A549 (cell line): ENCODE measurements at regions not wholly inside any gene's neighbourhood (a gene's known extent, or its start where the extent isn't known, plus 50 kb on each side); places are given as distances from the start of the nearest gene placed in this dataset.

ENCODE experiments used
- ATAC-seq, 2 experiments: fragments of 200-7000 bp in 1 of 2; fragments of >200 bp in 1 of 2; cut with Nextera tagmentation in 1 of 2; cut with Tn5 transposase in 1 of 2; 3 replicates each; pipeline versions ENCODE4 v1.8.0 to v1.9.1; 2018 to 2020; ENCODE audit warnings: mild to moderate bottlenecking in 1 of 2, moderate library complexity in 1 of 2
- CTCF ChIA-PET: fragments of 300-600 bp; sonication (Branson Sonifier 250); formaldehyde crosslinking; extraction: SDS; loops from one replicate; lab custom pipeline; 2021; ENCODE audit warnings: antibody characterized with exemption, inconsistent platforms; lab: Yijun Ruan, JAX
- POLR2A ChIA-PET: fragments of 350-600 bp; formaldehyde crosslinking; extraction: SDS; loops from one replicate; lab custom pipeline; 2021; ENCODE audit warnings: antibody characterized with exemption, inconsistent platforms; lab: Yijun Ruan, JAX
- DNase-seq, 2 experiments: peaks; one replicate each; pipeline versions ENCODE4 v3.0.0 to v3.0.0-alpha.2; 2011 to 2016; ENCODE audit warnings: low read depth in 1 of 2, low spot score in 1 of 2
- FAIRE-seq: peaks from 2 replicates; lab custom pipeline; 2011; peaks lifted over from hg19 to GRCh38; lab: Jason Lieb, UNC
- H3K27ac ChIP-seq, 2 experiments: fragments of >200 bp; sonication (Bioruptor Twin); formaldehyde crosslinking; 3 replicates each; pipeline ENCODE4 v1.5.1; 2016 to 2017
- H3K4me1 ChIP-seq: fragments of >200 bp; sonication (Bioruptor Twin); formaldehyde crosslinking; 3 replicates; pipeline ENCODE4 v1.6.1; 2016
- H3K4me2 ChIP-seq: fragments of >200 bp; sonication (Bioruptor Twin); formaldehyde crosslinking; 3 replicates; pipeline ENCODE4 v1.6.1; 2016
- H3K4me3 ChIP-seq: fragments of >200 bp; sonication (Bioruptor Twin); formaldehyde crosslinking; 3 replicates; pipeline ENCODE4 v1.5.1; 2016
- H3K9me3 ChIP-seq: fragments of >200 bp; sonication (Bioruptor Twin); formaldehyde crosslinking; 3 replicates; pipeline ENCODE4 v1.6.1; 2016
- BCL3 ChIP-seq: fragments of >200 bp; sonication (Bioruptor Twin); formaldehyde crosslinking; IDR thresholded peaks from 3 replicates; pipeline ENCODE4 v1.6.1; 2016
- E2F6 ChIP-seq: IDR thresholded peaks from 2 replicates; pipeline ENCODE4 v1.6.1; 2012; ENCODE audit warnings: low read depth, borderline replicate concordance
- EHMT2 ChIP-seq: fragments of 200-600 bp; sonication (generic); IDR thresholded peaks from 2 replicates; pipeline ENCODE4 v1.6.1; 2016; ENCODE audit warnings: antibody characterized with exemption, low read depth, mild to moderate bottlenecking, moderate library complexity
- FOXS1 ChIP-seq: fragments of 250-450 bp; sonication (Bioruptor Pico); IDR thresholded peaks from 2 replicates; pipeline ENCODE4 v1.5.0; 2020; ENCODE audit warnings: mild to moderate bottlenecking, moderate library complexity
- HDAC2 ChIP-seq: fragments of 200-600 bp; sonication (generic); IDR thresholded peaks from 2 replicates; pipeline ENCODE4 v1.6.1; 2016
- HOXA7 ChIP-seq: fragments of 250-450 bp; sonication (Bioruptor Pico); IDR thresholded peaks from 2 replicates; pipeline ENCODE4 v1.5.0; 2020; ENCODE audit warnings: mild to moderate bottlenecking, moderate library complexity
- HOXB5 ChIP-seq: fragments of 250-450 bp; sonication (Bioruptor Pico); IDR thresholded peaks from 2 replicates; pipeline ENCODE4 v1.5.0; 2020; ENCODE audit warnings: mild to moderate bottlenecking, moderate library complexity
- KDM1A ChIP-seq: fragments of 200-600 bp; sonication (generic); IDR thresholded peaks from 2 replicates; pipeline ENCODE4 v1.6.1; 2016; ENCODE audit warnings: low read depth, mild to moderate bottlenecking
- MAZ ChIP-seq: fragments of 150-350 bp; IDR thresholded peaks from 2 replicates; pipeline ENCODE4 v1.6.1; 2014; ENCODE audit warnings: antibody characterized with exemption, low read depth, low read length, borderline replicate concordance
- NFE2L2 ChIP-seq: fragments of 150-350 bp; conservative IDR thresholded peaks from 2 replicates; pipeline ENCODE4 v1.6.1; 2014; ENCODE audit warnings: low read length
- NR3C1 ChIP-seq: fragments of >200 bp; sonication (Bioruptor Twin); formaldehyde crosslinking; IDR thresholded peaks from 3 replicates; pipeline ENCODE4 v1.6.1; 2017
- PBX3 ChIP-seq: IDR thresholded peaks from 2 replicates; pipeline ENCODE4 v1.6.1; 2012
- POLR2A ChIP-seq: IDR thresholded peaks from 2 replicates; pipeline ENCODE4 v1.6.1; 2012; ENCODE audit warnings: mild to moderate bottlenecking, low read length
- POLR2AphosphoS2 ChIP-seq: conservative IDR thresholded peaks from 2 replicates; pipeline ENCODE4 v1.6.1; 2012; ENCODE audit warnings: low read length, improper control_type of control experiment, inconsistent platforms
- RAD21 ChIP-seq, 2 experiments: fragments of >200 bp in 1 of 2; sonication (Bioruptor Twin) in 1 of 2; formaldehyde crosslinking in 1 of 2; IDR thresholded peaks in 1 of 2; conservative IDR thresholded peaks in 1 of 2; 2 replicates in 1 of 2; 3 replicates in 1 of 2; pipeline ENCODE4 v1.6.1; 2012 to 2018; ENCODE audit warnings: inconsistent platforms in 1 of 2
- RCOR1 ChIP-seq: fragments of 150-350 bp; IDR thresholded peaks from 2 replicates; pipeline ENCODE4 v1.6.1; 2014; ENCODE audit warnings: antibody characterized with exemption, low read length, low read depth
- REST ChIP-seq: fragments of 200-600 bp; sonication (generic); IDR thresholded peaks from 2 replicates; pipeline ENCODE4 v1.6.1; 2016; ENCODE audit warnings: antibody characterized with exemption, mild to moderate bottlenecking, moderate library complexity
- USF2 ChIP-seq: fragments of 450-650 bp; IDR thresholded peaks from 2 replicates; pipeline ENCODE4 v1.6.1; 2014; ENCODE audit warnings: antibody characterized with exemption
- ZC3H11A ChIP-seq: fragments of 450-650 bp; IDR thresholded peaks from 2 replicates; pipeline ENCODE4 v1.6.1; 2014; ENCODE audit warnings: antibody characterized with exemption, mild to moderate bottlenecking
- WGBS: methylation state at CpG from one replicate; pipeline ENCODE4 v1.1.6; 2017; ENCODE audit errors: missing lambda C conversion rate; 5-methylcytosine and 5-hydroxymethylcytosine counted together

GRCh38 chr5:29963956-29964355 lies 1229.5 kb upstream of the CDH6 start:
- H3K4me1 ChIP-seq, result no peaks in the 10 kb centered on the region
- no peak overlapping the region for H3K4me2 ChIP-seq
- DNase-seq (no peak), ATAC-seq (no peak), FAIRE-seq (no peak)
- H3K27ac ChIP-seq, result no peak overlapping the region
- 3% methylated on average over 3 of the region's 3 CpGs for WGBS
- ChIA-PET POLR2A (no interaction called here), CTCF (no interaction called here)
- TF ChIP-seq EHMT2 (peak; percentile 81), E2F6 (no peak), BCL3 (no peak), NFE2L2 (no peak), NR3C1 (no peak), HOXB5 (no peak), REST (peak; percentile 96), RAD21 (conservative IDR thresholded peaks at IDR 0.05 in 1 of 2, IDR thresholded peaks at IDR 0.05 in 1 of 2) (no peak), HDAC2 (no peak)
- no peak overlapping the region for H3K4me3 ChIP-seq
- no peaks in the 10 kb centered on the region for H3K9me3 ChIP-seq

GRCh38 chr5:29960323-29960722 lies 1233.2 kb upstream of the CDH6 start:
- WGBS, result 18% methylated on average over 2 of the region's 2 CpGs

More at GRCh38 chr5:29960323-29960722, 1233.2 kb upstream of the CDH6 start:
- ChIA-PET CTCF (interaction anchor here (0.8 to 1.0 kb wide), 2 partner anchors 12 to 16 kb away, joined by 3 to 4 read pairs; no protein-coding TSS in a partner anchor), POLR2A (no interaction called here)
- Histone ChIP-seq H3K4me3 (no peak overlapping the region), H3K4me2 (no peak overlapping the region), H3K27ac (no peak overlapping the region), H3K4me1 (no peaks in the 10 kb centered on the region), H3K9me3 (no peaks in the 10 kb centered on the region)
- TF ChIP-seq HOXA7 (no peak), PBX3 (no peak), NR3C1 (no peak), USF2 (no peak), POLR2A (no peak), POLR2AphosphoS2 (no peak), RCOR1 (no peak), FOXS1 (CRISPR knock-in tag) (no peak), KDM1A (no peak), ZC3H11A (no peak), MAZ (no peak)
- no peak for ATAC-seq
- no peak for FAIRE-seq
- DNase-seq, result no peak
